TTC549 (cell line): ENCODE measurements at regions not wholly inside any gene's neighbourhood (a gene's known extent, or its start where the extent isn't known, plus 50 kb on each side); places are given as distances from the start of the nearest gene placed in this dataset.
"Not testable (repeated sequence)": the region's sequence is repeated elsewhere in the genome, so short reads cannot be mapped to it uniquely, and the experiment has no call there.

ENCODE experiments used
- FAIRE-seq: peaks from 2 replicates; lab custom pipeline; 2012; peaks lifted over from hg19 to GRCh38; lab: Jason Lieb, UNC

DNA sequence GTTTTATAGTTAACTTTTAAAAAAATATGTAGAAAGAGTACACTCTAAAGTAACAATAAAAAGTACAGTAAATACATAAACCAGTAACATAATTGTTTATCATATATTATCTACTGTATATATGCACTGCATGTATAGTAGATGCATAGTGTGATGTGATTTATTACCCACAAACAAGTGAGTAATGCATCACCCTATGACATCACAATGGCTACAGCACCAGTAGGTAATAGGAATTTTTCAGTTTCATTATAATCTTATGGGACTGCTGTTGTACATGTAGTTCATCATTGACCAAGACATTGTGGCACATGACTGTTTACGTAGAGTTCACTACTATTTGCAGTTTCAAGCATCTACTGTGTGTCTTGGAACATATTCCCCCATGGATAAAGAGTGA, 1047.2 kb downstream of the ROBO2 start:
- no peak for FAIRE-seq

DNA sequence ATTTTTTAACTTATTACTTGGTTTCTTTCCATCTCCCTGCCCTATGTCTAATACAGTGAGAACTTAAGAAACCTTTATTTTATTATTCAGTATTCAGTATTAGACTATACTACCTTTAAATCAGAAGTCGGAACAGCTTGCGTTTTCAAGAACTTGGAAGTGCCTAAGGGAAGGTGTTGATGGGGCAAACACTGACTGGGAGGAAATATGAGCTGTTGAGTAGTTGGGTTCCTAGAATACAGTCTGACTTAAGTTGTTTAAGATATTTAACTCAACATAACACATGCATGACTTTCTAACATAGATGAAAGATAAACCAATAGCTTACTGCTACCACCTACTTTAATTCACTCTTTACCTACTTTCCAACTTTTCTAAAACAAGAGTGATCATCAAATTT, 1048.1 kb downstream of the ROBO2 start:
- no peak for FAIRE-seq

DNA sequence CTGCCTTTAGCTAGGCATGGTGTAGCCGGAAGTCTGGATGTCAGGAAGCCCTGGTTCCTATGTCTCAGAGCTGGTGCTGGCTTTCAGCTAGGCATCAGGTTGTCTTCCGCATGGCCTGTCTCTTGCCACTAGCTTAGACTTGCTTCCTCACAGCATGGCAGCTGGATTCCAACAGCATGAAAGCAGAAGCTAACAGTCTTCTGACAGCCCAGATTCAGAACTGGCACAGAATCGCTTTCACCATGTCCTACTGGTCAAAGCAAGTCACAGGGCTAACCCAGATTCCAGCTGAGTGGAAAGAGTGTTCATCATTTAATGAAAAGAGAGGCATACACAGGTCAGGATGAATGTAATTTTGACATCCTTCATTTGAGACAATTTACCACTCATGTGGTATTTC, 1050.5 kb downstream of the ROBO2 start:
- no peak for FAIRE-seq

DNA sequence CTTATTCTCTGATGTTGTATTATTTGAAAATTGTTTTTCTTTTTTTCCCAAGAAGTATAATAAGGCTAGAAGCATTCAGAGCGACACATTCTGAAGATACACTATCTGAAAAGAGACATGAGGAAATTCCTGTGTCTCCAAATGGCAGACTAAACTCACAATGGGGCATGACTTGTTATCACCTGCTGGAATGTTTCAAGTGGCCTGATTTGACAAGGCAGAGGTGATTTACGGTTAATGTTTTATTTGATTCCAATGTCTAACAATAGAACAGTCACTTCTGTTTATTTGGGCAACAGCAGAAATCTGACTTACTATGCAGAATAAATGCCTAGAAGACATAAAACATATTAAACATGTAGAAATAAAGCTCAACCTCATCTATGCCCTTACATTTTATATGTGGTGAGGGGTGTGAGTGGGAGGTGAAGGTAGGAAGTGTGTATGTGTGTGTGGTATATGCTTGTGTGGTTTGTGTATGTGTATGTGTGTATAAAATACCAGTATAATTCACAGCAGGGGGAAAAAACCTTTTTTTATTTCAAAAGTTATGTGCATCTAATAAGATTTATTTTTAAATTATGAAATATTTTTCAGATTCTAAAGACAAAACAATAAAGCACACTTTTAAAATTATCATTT, 1051.7 kb downstream of the ROBO2 start:
- no peak for FAIRE-seq

DNA sequence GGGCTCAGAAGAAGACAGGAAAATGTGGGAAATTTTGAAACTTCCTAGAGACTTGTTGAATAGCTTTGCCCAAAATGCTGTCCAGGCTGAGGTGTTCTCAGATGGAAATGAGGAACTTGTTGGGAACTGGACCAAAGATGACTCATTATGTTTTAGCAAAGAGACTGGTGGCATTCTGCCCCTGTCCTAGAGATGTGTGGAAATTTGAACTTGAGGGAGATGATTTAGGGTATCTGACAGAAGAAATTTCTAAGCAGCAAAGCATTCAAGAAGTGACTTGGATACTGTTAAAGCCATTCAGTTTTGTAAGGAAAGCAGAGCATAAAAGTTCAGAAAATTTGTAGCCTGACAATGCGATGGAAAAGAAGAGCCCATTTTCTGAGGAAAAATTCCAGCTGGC, 1052.7 kb downstream of the ROBO2 start:
- not testable (repeated sequence) for FAIRE-seq

DNA sequence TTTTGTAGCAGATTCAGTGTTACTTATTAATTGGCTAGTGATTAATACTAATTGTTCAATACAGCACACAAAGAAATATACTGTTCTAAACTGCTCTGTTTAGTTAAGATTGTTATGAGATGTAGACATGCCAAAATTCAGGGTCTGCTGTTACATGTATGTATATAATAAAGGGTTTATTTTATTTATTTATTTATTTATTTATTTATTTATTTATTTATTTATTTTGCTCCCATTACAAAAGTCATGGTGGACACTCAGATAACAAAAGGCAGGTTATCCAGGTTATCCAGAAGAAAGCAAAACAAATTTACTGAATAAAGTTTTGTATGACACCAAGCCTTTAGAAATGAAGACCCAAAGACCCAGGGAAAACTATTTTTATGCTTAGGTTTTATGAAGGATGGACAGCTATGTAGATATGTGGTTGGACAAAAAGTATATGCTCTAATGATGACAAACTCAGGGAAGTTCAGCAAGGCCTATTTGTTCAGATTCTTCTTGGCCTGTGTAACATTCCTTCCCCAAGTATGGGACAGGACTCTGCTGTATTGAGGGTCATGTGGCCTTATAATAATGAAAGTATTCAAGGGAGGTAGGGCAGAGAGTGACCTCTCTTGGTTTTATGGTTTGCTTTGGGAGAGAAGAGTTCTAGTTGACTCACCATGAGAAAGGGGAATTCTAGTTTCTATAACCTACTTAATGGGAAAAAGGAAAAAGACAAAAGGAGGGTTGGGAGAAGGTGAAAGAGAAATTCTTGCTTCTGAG, 1056.8 kb downstream of the ROBO2 start:
- FAIRE-seq: no peak

DNA sequence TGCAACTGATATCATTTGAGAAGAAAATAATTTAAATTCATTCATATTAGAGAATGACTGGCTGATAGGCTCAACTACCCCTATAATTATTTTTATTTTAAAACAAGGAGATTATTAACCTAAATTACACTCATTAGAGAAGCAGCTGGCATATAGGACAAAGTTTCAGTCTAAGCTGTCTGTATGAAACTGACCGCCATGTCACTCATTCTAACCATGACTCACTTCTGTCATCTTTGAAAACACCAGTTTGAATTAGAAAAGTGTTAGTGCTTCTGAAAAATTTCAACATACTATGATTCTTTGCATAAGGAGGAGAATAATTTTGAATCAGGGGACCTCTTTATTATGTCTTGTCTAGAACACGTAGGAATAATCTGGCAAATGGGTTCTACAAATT, 1058.5 kb downstream of the ROBO2 start:
- FAIRE-seq: no peak

DNA sequence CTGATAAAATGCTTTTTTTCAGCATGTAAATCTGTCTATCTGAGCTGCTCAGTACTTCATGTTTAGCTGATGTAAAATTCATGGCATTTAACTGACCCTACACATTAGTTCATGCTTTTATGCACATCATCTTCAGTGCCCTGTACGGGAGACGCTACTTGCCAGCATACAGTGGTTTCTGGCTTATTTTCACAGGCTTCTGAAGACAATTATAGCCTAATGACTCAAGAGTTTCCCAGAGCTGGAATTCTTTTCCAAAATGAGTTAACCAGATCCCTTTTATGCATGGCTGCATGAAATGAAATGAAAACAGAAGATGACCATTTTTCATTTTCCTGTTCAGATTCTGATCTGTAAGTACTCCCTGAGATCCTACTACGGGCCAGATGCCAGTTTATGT, 1061.5 kb downstream of the ROBO2 start:
- FAIRE-seq: no peak

DNA sequence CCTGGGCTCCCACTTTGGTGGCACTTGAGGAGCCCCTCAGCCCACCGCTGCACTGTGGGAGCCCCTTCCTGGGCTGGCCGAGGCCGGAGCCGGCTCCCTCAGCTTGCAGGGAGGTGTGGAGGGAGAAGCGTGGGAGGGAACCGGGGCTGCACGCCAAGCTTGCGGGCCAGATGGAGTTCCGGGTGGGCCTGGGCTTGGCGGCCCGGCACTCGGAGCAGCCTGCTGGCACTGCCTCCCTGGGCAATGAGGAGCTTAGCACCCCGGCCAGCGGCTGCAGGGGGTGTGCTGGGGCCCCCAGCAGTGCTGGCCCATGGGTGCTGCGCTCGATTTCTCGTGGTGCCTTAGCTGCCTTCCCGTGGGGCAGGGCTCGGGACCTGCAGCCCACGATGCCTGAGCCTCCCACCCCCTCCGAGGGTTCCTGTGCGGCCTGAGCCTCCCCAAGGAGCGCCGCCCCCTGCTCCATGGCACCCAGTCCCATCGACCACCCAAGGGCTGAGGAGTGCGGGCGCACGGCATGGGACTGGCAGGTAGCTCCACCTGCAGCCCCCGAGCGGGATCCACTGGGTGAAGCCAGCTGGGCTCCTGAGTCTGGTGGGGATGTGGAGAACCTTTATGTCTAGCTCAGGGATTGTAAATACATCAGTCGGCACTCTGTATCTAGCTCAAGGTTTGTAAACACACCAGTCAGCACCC, 1068.5 kb downstream of the ROBO2 start:
- FAIRE-seq: not testable (repeated sequence)

DNA sequence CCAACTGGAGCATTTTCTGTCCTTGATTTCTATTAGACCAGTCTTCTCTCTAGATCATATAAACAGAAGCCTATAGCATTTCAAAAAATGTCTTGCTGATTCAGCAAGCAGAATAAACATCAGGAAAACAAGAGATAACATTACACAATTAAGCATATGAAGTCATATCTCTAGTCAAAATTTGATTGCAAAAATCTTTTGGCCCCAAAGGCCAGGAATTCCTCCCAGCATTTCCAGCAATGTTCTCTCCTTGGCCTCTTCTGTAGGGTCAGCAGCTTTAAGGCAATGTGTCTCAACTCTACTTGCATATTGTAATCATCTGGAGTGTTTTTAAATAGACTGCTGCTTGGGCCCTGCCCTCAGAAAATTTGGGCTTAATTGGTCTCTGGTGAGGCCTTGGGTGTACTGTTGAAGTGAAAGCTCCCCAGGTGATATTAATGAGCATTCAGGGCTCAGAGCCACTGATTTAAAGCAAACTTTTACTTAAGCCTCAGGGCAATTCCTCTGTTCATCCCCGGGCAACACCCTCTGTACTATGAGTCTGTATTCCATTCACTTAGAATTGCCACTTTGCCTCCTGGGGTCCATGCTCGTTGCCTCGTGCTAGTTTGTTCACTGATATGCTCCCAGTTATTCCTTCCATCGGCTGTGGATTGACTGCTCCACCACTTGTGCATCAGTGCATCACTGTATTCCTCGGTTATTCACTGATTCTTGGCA, 1072.6 kb downstream of the ROBO2 start:
- no peak for FAIRE-seq

DNA sequence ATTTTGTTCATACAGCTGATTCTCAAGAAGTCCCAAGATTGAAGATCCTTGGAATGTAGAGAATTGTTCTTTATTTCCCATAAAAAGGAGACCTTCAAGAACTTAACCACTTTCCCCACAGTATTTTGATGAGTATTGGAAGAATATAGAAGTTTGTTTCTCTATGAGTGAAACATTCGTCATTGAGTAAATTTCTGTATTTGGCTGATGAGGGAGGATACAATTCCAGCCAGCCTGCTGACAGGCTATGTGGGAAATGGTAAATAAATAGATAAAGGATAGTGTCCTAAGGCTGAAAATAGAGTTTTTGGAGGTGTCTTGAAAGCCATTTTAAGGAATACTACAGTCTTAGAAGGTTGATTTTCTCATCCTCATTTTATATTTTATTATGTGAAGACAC, 1076.1 kb downstream of the ROBO2 start:
- no peak for FAIRE-seq

DNA sequence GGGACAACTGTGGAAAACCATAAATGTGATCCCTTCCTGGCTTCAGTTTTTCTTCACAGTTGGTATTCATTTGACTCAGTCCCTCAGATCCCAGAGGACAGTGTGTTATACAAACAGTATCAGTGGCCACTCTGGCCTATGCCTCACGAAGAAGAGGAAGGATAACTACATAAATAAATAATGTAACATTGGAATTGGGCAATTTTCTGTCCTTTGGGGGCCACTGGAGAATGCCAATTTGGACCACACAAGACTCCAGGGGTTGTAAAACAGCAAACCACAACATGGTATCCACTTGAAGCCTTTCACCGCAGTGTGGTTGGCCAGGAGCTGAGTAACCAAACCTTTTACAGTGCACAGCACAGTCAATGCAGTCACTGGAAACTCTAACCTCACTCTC, 1077.0 kb downstream of the ROBO2 start:
- no peak for FAIRE-seq

DNA sequence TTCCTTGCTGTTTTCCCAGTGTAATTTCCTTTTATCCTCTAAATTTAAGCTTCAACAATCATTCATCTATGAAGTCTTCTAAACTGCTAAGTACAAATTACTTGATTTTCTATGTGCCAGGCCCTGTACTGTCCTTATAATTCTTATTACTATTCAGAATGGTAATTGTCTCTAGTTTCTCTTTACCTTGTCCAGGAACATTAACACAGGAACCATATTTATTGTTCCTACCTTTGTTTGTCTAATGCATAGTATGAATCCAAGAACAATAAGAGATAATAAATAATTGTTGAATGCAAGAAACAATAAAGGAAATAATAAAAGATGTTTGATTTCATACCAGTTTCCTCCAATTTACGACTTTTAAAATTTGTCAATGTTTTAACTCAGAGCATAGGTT, 1083.2 kb downstream of the ROBO2 start:
- no peak for FAIRE-seq

DNA sequence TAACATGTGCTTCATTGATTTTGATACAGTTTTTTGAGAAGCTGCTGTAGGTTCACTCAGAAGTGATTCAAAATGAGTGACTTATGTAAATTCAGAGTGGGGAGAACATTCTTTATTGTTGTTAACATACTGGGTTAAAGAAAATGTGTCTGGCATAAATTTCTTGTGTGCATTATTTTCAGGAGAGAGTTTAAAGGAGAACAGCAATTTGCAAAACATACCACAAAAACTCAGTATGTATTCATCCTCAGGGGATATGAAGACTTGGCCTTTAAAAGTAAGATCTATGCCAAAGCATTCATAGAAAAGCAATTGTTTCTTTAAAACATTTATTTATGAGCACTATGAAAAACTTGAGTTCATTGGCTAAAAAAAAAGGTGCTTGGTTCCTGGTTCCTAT, 1089.8 kb downstream of the ROBO2 start:
- no peak for FAIRE-seq

DNA sequence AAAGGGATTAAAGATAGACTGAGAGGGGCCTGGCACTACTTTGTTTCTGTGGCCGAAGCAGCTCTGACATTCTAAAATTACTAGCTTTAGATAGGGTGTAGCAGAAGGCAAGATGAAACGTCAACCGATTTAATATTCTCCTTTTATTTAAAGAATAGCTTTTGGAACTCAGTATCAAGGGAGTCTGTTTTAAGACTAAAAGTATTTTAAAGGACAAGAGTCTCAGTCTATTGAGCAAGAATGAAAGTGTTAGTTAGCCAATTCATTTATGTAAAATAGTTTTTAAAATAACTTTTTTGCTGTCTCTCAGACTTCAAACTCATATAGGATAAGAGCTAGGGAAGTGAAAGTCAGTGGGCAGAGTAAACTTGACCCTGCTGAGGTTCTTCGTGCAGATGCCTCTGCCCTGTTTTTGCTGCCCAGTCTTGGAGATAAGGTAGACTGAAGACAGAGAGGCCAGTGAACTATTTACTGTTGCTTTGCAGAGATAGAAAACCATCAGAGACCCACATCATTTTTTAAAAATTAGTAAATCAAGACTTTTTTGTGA, 1090.9 kb downstream of the ROBO2 start:
- no peak for FAIRE-seq

DNA sequence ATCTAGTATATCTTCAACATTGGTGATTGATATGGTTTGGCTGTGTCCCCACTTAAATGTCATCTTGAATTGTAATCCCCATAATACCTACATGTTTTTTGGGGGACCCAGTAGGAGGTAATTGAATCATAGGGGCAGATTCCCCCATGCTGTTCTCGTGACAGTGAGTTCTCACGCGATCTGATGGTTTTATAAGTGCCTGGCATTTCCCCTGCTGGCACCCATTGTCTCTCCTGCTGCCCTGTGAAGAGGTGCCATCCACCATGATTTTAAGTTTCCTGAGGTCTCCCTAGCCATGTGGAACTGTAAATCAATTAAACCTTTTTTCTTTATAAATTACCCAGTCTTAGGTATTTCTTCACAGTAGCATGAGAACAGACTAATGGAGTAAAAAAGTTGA, 1094.6 kb downstream of the ROBO2 start:
- no peak for FAIRE-seq

DNA sequence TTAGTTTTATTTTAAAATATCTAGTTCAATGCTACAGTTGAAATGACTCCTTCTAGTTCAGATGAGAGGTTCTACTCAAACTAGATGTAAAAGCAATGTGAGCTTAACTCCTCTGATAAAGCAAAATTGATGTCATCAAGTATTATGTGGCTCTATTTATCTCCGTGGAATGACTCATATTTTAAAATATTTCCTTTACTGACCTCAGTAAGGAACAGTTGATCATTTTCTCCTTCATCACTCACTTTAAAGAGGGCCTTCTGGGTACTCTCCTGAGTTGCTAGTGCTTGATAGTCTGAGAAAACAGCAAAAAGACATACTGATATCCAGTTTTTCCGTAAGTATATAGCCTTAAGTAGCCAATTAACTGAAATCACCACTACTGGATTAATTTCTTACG, 1099.3 kb downstream of the ROBO2 start:
- FAIRE-seq: no peak

DNA sequence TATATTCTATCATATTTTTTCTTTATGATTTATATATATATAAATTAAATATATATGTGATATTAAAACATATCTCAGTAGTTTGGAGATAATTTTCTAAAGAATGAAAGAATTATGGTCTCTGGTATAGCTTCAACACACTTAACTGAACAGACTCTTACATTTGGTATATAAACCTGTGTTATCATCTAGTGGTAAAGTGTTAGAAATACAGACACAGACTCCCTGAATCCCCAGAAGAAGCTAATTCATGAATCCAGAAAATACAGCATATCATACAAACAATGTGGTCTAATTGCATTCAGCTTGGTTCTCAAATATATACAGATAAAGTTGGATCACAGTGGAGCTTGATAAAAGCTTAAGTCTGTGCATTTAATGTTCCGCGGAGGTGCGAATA, 1100.4 kb downstream of the ROBO2 start:
- no peak for FAIRE-seq

DNA sequence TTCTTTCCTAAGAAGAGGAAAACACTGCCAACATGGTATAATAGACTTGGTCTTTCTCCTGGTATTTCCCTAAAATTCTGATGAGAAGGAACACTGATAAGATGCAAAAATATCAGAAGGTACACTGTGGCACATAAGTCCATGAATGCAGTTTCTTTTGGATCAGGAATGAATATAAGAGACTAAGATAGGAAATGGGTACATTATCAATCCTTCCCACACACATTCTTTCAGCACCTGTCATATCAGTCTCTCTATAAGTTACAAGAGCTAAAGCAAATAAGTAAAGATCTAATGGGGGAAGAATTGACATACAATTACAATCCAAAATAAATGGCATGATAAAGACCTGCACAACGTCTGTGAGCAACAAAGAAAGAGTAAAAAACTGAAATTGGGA, 1101.0 kb downstream of the ROBO2 start:
- no peak for FAIRE-seq

DNA sequence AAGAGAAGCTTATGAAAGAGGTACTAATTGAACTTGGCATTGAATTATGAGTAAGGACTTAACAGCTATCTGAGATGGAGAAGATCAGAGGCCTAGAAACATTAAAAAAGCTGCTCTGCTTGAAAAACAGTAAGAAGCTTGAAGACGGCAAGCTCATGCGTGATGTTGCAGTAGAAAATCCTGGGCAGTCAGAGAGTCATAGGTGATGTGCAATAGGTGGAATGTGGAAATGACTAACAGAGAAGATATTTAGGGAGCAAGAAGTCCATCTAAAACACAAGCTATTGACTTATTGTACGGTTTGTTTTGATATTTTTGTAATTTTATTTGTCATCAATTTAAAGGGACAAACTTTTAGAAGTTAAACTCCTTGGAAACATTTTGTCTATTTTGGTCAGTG, 1101.4 kb downstream of the ROBO2 start:
- no peak for FAIRE-seq

DNA sequence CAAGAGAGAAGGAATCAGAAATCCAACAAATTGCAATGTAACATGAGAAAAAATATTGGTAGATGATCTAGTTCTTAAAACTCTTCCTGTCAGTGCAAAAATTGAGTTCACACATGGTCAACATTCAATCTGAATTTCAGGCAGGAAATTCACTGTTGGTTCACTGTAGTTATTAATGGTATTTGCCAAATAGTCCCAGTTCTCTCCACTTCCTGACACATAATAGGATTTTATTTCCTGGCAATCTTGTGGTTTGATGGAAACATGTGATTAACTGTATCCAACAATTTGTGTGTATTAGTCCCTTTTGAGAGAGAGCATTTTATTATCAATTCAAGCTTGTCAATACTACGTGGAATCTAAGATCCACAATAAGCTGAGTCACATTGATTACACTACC, 1103.1 kb downstream of the ROBO2 start:
- no peak for FAIRE-seq

DNA sequence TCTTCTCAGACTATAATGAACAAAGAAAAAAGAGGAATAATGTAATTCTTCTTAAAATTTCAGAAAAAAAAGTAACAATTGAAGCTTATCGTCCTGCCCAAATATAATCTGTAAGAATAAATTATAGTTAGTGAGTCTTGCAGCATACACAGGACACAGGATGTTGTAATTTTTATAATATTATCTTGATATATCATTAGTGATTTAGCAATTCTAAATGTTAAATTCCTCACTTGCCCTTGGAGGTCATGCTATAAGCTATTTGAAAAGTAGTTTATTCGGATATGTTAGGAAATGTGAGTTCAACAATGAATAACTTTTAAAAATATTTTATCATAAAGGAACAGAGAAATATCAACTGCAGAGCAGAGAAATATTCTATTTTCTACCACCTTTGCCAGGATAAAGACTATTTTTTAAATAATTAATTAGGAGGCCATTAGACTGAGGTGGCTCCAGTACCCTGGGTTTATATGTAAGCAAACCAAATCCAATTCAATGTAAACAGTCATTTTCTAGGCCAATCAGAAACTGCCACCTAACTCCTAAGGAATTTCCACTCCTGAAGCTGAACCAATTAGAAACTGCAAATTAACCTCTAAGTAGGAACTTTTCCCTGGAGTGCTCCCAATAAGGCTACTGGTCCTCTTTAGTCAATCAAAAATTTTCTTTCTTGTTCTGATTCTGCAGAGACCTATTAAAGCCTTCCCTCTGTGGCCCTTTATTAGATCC, 1109.3 kb downstream of the ROBO2 start:
- FAIRE-seq: no peak
